ENCODE measurements at regions not wholly inside any gene's neighbourhood (a gene's known extent, or its start where the extent isn't known, plus 50 kb on each side); places are given as distances from the start of the nearest gene placed in this dataset.

DNA sequence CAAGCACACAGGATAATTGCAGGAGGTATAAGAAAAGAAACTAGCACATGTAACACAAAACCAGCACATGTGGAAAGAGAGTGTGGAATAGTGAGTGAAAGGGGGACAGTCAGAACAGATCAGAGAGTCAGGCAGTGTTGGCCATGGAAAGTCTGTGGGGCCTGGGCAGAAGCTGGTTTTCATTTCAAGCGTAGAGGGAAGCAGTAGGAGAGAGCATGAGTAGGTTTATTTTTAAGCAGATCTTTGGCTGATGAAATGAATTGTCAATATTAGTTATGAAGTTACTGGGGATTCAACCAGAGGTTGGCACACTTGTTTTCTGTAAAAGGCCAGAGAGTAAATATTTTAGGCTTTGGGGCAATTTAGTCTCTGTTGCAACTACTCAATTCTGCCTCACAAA lies 283.1 kb downstream of the SMARCA2 start:
- 42 to 50% methylated on average over 1 of the region's 1 CpG for WGBS, 2 experiments (ENCODE audit: low coverage in 1 of 2, low lambda C conversion rate in 2 of 2, missing lambda C conversion rate in 2 of 2)
- no peak overlapping the region for H2AFZ ChIP-seq

DNA sequence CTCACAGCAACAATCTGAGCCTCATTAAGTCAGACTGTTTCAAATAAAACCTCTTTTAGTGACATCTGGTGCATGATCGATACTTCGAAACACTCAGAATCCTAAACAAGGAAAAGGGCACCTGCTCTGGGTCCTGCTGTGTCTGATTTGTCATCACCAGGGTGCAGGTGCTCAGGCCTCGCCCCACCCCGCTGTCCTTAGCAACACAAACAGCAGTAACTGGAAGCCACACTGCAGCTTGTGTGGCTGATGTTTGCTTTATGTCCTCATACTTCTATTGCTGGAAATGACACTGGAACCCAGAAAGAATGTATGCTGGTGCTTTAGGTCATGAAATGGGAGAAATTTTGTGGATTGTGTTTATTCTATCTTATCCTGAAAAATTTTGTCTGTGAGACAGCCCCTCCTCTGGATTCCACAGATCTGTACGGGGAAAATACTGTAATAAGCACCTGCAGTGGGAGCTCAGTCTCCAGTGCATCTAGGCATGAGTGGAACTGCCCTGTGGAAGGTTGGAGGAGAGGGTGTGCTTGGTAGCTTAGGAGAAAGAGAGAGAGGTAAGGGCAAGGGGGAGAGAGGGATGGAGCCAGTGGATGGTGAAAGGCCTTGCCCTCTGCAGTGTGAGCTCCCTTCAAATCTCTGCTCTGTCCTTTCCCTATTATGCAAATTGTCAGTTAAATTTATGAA lies 284.2 kb downstream of the SMARCA2 start:
- no peak overlapping the region for H3K9ac ChIP-seq
- no peak overlapping the region for H3K4me3 ChIP-seq
- no peaks in the 10 kb centered on the region for H3F3A ChIP-seq (ENCODE audit: insufficient read depth)
- H3K4me2 ChIP-seq (ENCODE audit: unreplicated experiment): no peak overlapping the region
- TF ChIP-seq EZH2 (IDR thresholded peaks at IDR 0.05; ENCODE audit: insufficient read depth, poor library complexity, severe bottlenecking): no peak
- no peak for TF ChIP-seq EZH2phosphoT487 (IDR thresholded peaks at IDR 0.05; ENCODE audit: insufficient read depth, low read depth)
- no peaks in the 10 kb centered on the region for H4K20me1 ChIP-seq (ENCODE audit: insufficient read depth)
- H3K27me3 ChIP-seq (replicated peaks; ENCODE audit: insufficient read depth): no peaks in the 10 kb centered on the region
- in situ Hi-C loops (cut with MboI): no loop called here
- no peak overlapping the region for H3K27ac ChIP-seq
- H3K9me3 ChIP-seq (ENCODE audit: low read depth): no peaks in the 10 kb centered on the region
- no peaks in the 10 kb centered on the region for H3K79me2 ChIP-seq (ENCODE audit: insufficient read depth)
- 57 to 60% methylated on average over 5 of the region's 5 CpGs for WGBS, 2 experiments (ENCODE audit: low coverage in 1 of 2, low lambda C conversion rate in 2 of 2, missing lambda C conversion rate in 2 of 2)
- no peaks in the 10 kb centered on the region for H3K36me3 ChIP-seq (ENCODE audit: low read depth)
- no peak overlapping the region for H2AFZ ChIP-seq
- DNase-seq: no peak
- peaks cover 6% of the 10 kb centered on the region for H3K4me1 ChIP-seq (ENCODE audit: insufficient read depth)
- no peaks in the 10 kb centered on the region for H3K9me2 ChIP-seq (ENCODE audit: insufficient read depth)

More for the DNA sequence above, 283.1 kb downstream of the SMARCA2 start:
- Histone ChIP-seq H3K9ac (no peak overlapping the region), H3K27me3 (replicated peaks; ENCODE audit: insufficient read depth) (no peaks in the 10 kb centered on the region), H3K4me3 (no peak overlapping the region), H3K9me2 (ENCODE audit: insufficient read depth) (no peaks in the 10 kb centered on the region), H3K4me1 (ENCODE audit: insufficient read depth) (peaks cover 6% of the 10 kb centered on the region), H3K4me2 (ENCODE audit: unreplicated experiment) (no peak overlapping the region), H4K20me1 (ENCODE audit: insufficient read depth) (no peaks in the 10 kb centered on the region), H3K27ac (no peak overlapping the region), H3K79me2 (ENCODE audit: insufficient read depth) (no peaks in the 10 kb centered on the region), H3K9me3 (ENCODE audit: low read depth) (no peaks in the 10 kb centered on the region), H3F3A (ENCODE audit: insufficient read depth) (no peaks in the 10 kb centered on the region), H3K36me3 (ENCODE audit: low read depth) (no peaks in the 10 kb centered on the region)
- in situ Hi-C loops (cut with MboI): no loop called here
- TF ChIP-seq EZH2 (IDR thresholded peaks at IDR 0.05; ENCODE audit: insufficient read depth, poor library complexity, severe bottlenecking): no peak
- no peak for DNase-seq

DNA sequence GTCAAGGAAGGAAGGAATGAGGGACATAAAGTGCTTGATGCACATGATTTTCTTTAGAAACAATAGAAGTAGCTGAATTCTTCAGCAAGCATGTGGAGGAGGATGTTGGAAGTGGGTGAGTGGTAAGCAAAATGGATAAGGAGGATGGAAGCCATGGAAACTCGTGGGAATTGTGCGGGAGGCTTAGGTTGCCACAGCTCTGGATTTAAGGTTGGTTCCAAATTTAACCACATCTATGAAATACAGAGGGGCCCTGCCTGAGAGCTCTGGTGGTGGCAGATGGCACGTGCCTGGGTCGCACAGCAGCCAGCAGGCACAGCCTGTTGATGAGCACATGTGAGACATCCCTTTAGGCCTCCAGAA lies 284.7 kb downstream of the SMARCA2 start:
- H3K4me1 ChIP-seq (ENCODE audit: insufficient read depth): peaks cover 6% of the 10 kb centered on the region
- TF ChIP-seq EZH2 (IDR thresholded peaks at IDR 0.05; ENCODE audit: insufficient read depth, poor library complexity, severe bottlenecking) (no peak), EZH2phosphoT487 (IDR thresholded peaks at IDR 0.05; ENCODE audit: insufficient read depth, low read depth) (no peak)
- no peak overlapping the region for H3K27ac ChIP-seq
- H3K4me3 ChIP-seq: no peak overlapping the region
- no peaks in the 10 kb centered on the region for H3K79me2 ChIP-seq (ENCODE audit: insufficient read depth)
- no peak overlapping the region for H3K9ac ChIP-seq
- no peak overlapping the region for H2AFZ ChIP-seq
- H3K27me3 ChIP-seq (replicated peaks; ENCODE audit: insufficient read depth): no peaks in the 10 kb centered on the region
- H3K36me3 ChIP-seq (ENCODE audit: low read depth): no peaks in the 10 kb centered on the region
- H3F3A ChIP-seq (ENCODE audit: insufficient read depth): no peaks in the 10 kb centered on the region
- H3K9me2 ChIP-seq (ENCODE audit: insufficient read depth): no peaks in the 10 kb centered on the region
- H4K20me1 ChIP-seq (ENCODE audit: insufficient read depth): no peaks in the 10 kb centered on the region
- no peak overlapping the region for H3K4me2 ChIP-seq (ENCODE audit: unreplicated experiment)
- no peaks in the 10 kb centered on the region for H3K9me3 ChIP-seq (ENCODE audit: low read depth)
- no peak for DNase-seq
- 57 to 67% methylated on average over 4 of the region's 4 CpGs for WGBS, 2 experiments (ENCODE audit: low coverage in 1 of 2, low lambda C conversion rate in 2 of 2, missing lambda C conversion rate in 2 of 2)
- in situ Hi-C loops (cut with MboI): no loop called here

DNA sequence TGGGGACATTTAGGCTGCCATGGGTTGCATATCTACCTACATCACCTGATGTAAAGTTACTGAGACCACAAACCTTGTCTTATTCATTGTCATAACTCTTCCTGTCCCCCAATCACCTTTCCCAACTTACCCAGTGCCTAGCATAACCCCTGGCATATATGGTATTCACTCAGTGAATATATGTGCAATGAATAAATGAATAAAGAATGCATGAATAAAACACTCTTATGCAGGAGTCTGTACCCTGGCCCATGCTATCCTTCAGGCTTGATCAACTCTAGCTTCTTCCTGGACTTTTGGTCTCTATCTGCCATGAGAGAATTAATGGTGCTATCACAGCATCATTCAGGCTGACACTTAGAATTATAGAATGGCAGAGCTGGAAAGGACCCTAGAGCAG lies 285.2 kb downstream of the SMARCA2 start:
- no peak overlapping the region for H3K27ac ChIP-seq
- no peaks in the 10 kb centered on the region for H3K36me3 ChIP-seq (ENCODE audit: low read depth)
- no peaks in the 10 kb centered on the region for H4K20me1 ChIP-seq (ENCODE audit: insufficient read depth)
- H3K79me2 ChIP-seq (ENCODE audit: insufficient read depth): no peaks in the 10 kb centered on the region
- H3K9ac ChIP-seq: no peak overlapping the region
- H3K4me1 ChIP-seq (ENCODE audit: insufficient read depth): peaks cover 6% of the 10 kb centered on the region
- in situ Hi-C loops (cut with MboI): no loop called here
- H2AFZ ChIP-seq: no peak overlapping the region
- no peak for DNase-seq
- H3F3A ChIP-seq (ENCODE audit: insufficient read depth): no peaks in the 10 kb centered on the region
- TF ChIP-seq EZH2phosphoT487 (IDR thresholded peaks at IDR 0.05; ENCODE audit: insufficient read depth, low read depth): no peak
- TF ChIP-seq EZH2 (IDR thresholded peaks at IDR 0.05; ENCODE audit: insufficient read depth, poor library complexity, severe bottlenecking): no peak
- H3K9me2 ChIP-seq (ENCODE audit: insufficient read depth): no peaks in the 10 kb centered on the region
- H3K9me3 ChIP-seq (ENCODE audit: low read depth): no peaks in the 10 kb centered on the region
- no peak overlapping the region for H3K4me3 ChIP-seq
- no peaks in the 10 kb centered on the region for H3K27me3 ChIP-seq (replicated peaks; ENCODE audit: insufficient read depth)
- no peak overlapping the region for H3K4me2 ChIP-seq (ENCODE audit: unreplicated experiment)

DNA sequence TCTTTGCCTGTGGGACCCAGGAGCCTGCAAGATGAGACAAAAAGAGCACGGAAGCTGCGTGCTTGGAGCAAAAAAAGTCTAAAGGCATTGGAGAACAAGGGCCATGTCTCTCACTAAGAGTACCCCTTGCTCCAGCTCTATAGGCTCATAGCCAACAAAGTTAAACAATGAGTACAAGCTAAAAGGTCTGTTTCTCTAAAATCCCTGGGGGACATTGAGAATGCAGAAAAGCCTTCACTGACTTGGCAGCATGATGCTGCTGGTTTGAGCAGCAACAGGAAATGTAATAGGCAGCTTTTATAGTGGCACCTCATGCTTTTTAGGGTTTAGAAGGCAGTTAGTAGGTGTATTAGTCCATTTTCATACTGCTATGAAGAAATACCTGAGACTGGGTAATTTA lies 287.5 kb downstream of the SMARCA2 start:
- WGBS, 2 experiments (ENCODE audit: low coverage in 1 of 2, low lambda C conversion rate in 2 of 2, missing lambda C conversion rate in 2 of 2): 55 to 57% methylated on average over 2 of the region's 2 CpGs
- Histone ChIP-seq H3K36me3 (ENCODE audit: low read depth) (no peaks in the 10 kb centered on the region), H3K27me3 (replicated peaks; ENCODE audit: insufficient read depth) (no peaks in the 10 kb centered on the region), H3K27ac (no peak overlapping the region), H3K4me2 (ENCODE audit: unreplicated experiment) (no peak overlapping the region), H3K9ac (no peak overlapping the region), H3K79me2 (ENCODE audit: insufficient read depth) (no peaks in the 10 kb centered on the region), H3F3A (ENCODE audit: insufficient read depth) (peaks cover 3% of the 10 kb centered on the region), H3K4me3 (no peak overlapping the region), H4K20me1 (ENCODE audit: insufficient read depth) (no peaks in the 10 kb centered on the region), H3K9me3 (ENCODE audit: low read depth) (no peaks in the 10 kb centered on the region), H3K4me1 (ENCODE audit: insufficient read depth) (peaks cover 5% of the 10 kb centered on the region), H3K9me2 (ENCODE audit: insufficient read depth) (no peaks in the 10 kb centered on the region), H2AFZ (no peak overlapping the region)
- no peak for TF ChIP-seq EZH2 (IDR thresholded peaks at IDR 0.05; ENCODE audit: insufficient read depth, poor library complexity, severe bottlenecking)
- TF ChIP-seq EZH2phosphoT487 (IDR thresholded peaks at IDR 0.05; ENCODE audit: insufficient read depth, low read depth): no peak
- no peak for DNase-seq
- in situ Hi-C loops (cut with MboI): no loop called here

Measured in GM23248 (cell line).